Suprapubic skin (tissue), 4 donors: ENCODE measurements at regions not wholly inside any gene's neighbourhood (a gene's known extent, or its start where the extent isn't known, plus 50 kb on each side); places are given as distances from the start of the nearest gene placed in this dataset.

ENCODE experiments used
- DNase-seq, 2 donors: peaks; one replicate each; pipeline ENCODE4 v3.0.0-alpha.2; 2019; ENCODE audit warnings: low spot score in 2 of 2
- H3K27ac ChIP-seq: fragments of 200-600 bp; sonication (generic); one replicate; pipeline ENCODE4 v1.5.1; 2019
- H3K27me3 ChIP-seq: fragments of 200-600 bp; sonication (generic); one replicate; pipeline ENCODE4 v1.5.1; 2019
- H3K36me3 ChIP-seq: fragments of 200-600 bp; sonication (generic); one replicate; pipeline ENCODE4 v1.5.1; 2019
- H3K4me1 ChIP-seq: fragments of 200-600 bp; sonication (generic); one replicate; pipeline ENCODE4 v1.5.1; 2019
- H3K4me3 ChIP-seq: fragments of 200-600 bp; sonication (generic); one replicate; pipeline ENCODE4 v1.5.1; 2019; ENCODE audit warnings: mild to moderate bottlenecking
- H3K9me3 ChIP-seq: fragments of 200-600 bp; sonication (generic); one replicate; pipeline ENCODE4 v1.5.1; 2019
- CTCF ChIP-seq, 2 donors: fragments of 200-600 bp in 1 of 2; fragments of 450-650 bp in 1 of 2; sonication (generic) in 1 of 2; IDR thresholded peaks; one replicate each; pipeline ENCODE4 v1.5.1; 2016 to 2019; ENCODE audit warnings: antibody characterized with exemption in 2 of 2, mild to moderate bottlenecking in 1 of 2, moderate library complexity in 1 of 2
- EP300 ChIP-seq: sonication (generic); formaldehyde crosslinking; IDR thresholded peaks from one replicate; pipeline ENCODE4 v1.6.1; 2017; ENCODE audit warnings: antibody characterized with exemption
- POLR2A ChIP-seq, 2 donors: fragments of 450-650 bp; IDR thresholded peaks; one replicate each; pipeline ENCODE4 v1.6.1; 2017; ENCODE audit warnings: antibody characterized with exemption in 2 of 2, mild to moderate bottlenecking in 2 of 2, moderate library complexity in 2 of 2
- POLR2AphosphoS5 ChIP-seq, 3 donors: sonication (generic); formaldehyde crosslinking; IDR thresholded peaks; one replicate each; pipeline ENCODE4 v1.6.1; 2017; ENCODE audit warnings: antibody characterized with exemption in 3 of 3
- WGBS: methylation state at CpG from one replicate; pipeline ENCODE4 v1.1.5; 2018; 5-methylcytosine and 5-hydroxymethylcytosine counted together

GRCh38 chr12:90064852-90065801, 356.5 kb upstream of the ATP2B1 start:
- no peak for TF ChIP-seq POLR2A (IDR thresholded peaks at IDR 0.05)
- TF ChIP-seq POLR2AphosphoS5 (IDR thresholded peaks at IDR 0.05): no peak
- TF ChIP-seq CTCF (IDR thresholded peaks at IDR 0.05): no peak
- no peak for TF ChIP-seq EP300
- Histone ChIP-seq H3K27ac (no peak overlapping the region), H3K4me1 (peaks cover 9% of the 10 kb centered on the region), H3K9me3 (no peaks in the 10 kb centered on the region), H3K36me3 (no peaks in the 10 kb centered on the region), H3K27me3 (no peaks in the 10 kb centered on the region), H3K4me3 (no peak overlapping the region)
- no peak for DNase-seq
- 39% methylated on average over 4 of the region's 4 CpGs for WGBS

DNA sequence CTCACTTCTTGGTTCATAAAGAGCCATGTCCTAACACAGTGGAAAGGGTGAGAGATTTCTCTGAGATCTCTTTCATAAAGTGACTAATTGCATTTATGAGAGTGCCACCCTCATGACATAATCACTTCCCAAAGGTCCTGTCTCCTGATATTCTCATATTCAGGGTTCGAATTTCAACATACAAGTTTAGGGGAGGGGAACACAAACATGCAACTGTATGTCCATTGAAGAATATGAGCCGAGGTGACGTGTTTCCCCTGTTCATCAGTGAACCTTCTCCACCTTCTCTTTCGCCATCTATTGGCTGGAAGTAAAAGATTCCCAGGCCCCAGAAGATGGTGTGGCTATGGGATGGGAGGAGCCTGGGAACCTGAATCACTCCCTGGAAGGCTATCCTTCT, 354.2 kb upstream of the ATP2B1 start:
- no peak for DNase-seq
- no peaks in the 10 kb centered on the region for H3K27me3 ChIP-seq
- TF ChIP-seq EP300 (no peak), POLR2A (IDR thresholded peaks at IDR 0.05) (no peak), CTCF (IDR thresholded peaks at IDR 0.05) (no peak), POLR2AphosphoS5 (IDR thresholded peaks at IDR 0.05) (no peak)
- no peak overlapping the region for H3K4me3 ChIP-seq
- no peaks in the 10 kb centered on the region for H3K36me3 ChIP-seq
- peaks cover 9% of the 10 kb centered on the region for H3K4me1 ChIP-seq
- no peaks in the 10 kb centered on the region for H3K9me3 ChIP-seq
- whole genome bisulfite sequencing: 83% methylated on average over 4 of the region's 4 CpGs
- H3K27ac ChIP-seq: no peak overlapping the region

- H3K4me1 ChIP-seq: peaks cover 9% of the 10 kb centered on the region
- H3K27me3 ChIP-seq: no peaks in the 10 kb centered on the region
- TF ChIP-seq POLR2AphosphoS5 (IDR thresholded peaks at IDR 0.05) (no peak), POLR2A (IDR thresholded peaks at IDR 0.05) (no peak), EP300 (no peak), CTCF (IDR thresholded peaks at IDR 0.05) (no peak)
- no peaks in the 10 kb centered on the region for H3K9me3 ChIP-seq
- H3K27ac ChIP-seq: no peak overlapping the region
- WGBS: 88% methylated on average over 2 of the region's 2 CpGs
- DNase-seq: no peak
- H3K4me3 ChIP-seq: no peak overlapping the region
- no peaks in the 10 kb centered on the region for H3K36me3 ChIP-seq
Observed at GRCh38 chr12:90061809-90062208, 353.2 kb upstream of the ATP2B1 start.

DNA sequence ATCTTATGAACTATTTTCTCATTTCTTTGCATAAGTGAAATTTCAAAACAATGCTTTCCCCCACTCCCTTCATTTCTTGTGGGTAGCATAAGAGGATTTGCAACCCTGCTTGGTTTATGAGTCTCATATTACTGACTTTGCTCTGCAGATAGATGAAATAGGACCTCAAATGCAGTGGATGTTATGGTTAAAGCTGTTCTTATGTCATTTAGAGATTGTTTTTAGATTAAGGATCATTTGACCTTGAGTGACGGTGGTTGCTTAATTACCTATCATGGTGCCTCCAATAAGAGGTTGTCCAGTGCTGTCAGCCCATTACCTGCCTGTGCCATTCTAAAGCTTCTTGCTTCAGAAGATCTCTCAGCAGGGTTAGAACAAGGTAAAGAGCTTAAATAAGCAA, 351.4 kb upstream of the ATP2B1 start:
- TF ChIP-seq CTCF (IDR thresholded peaks at IDR 0.05) (no peak), EP300 (no peak), POLR2A (IDR thresholded peaks at IDR 0.05) (no peak), POLR2AphosphoS5 (IDR thresholded peaks at IDR 0.05) (no peak)
- Histone ChIP-seq H3K9me3 (no peaks in the 10 kb centered on the region), H3K27me3 (no peaks in the 10 kb centered on the region), H3K4me1 (peaks cover 3% of the 10 kb centered on the region), H3K27ac (no peak overlapping the region), H3K4me3 (no peak overlapping the region), H3K36me3 (no peaks in the 10 kb centered on the region)
- DNase-seq: no peak
- 100% methylated on average over 1 of the region's 1 CpG for WGBS

GRCh38 chr12:90058704-90059103, 350.1 kb upstream of the ATP2B1 start:
- Histone ChIP-seq H3K9me3 (no peaks in the 10 kb centered on the region), H3K27me3 (no peaks in the 10 kb centered on the region), H3K27ac (no peak overlapping the region), H3K4me3 (no peak overlapping the region), H3K36me3 (no peaks in the 10 kb centered on the region), H3K4me1 (no peaks in the 10 kb centered on the region)
- TF ChIP-seq POLR2AphosphoS5 (IDR thresholded peaks at IDR 0.05): no peak
- TF ChIP-seq CTCF (IDR thresholded peaks at IDR 0.05): no peak
- TF ChIP-seq EP300: no peak
- TF ChIP-seq POLR2A (IDR thresholded peaks at IDR 0.05): no peak
- DNase-seq: no peak
- 29% methylated on average over 1 of the region's 1 CpG for WGBS
